ENCODE measurements at regions not wholly inside any gene's neighbourhood (a gene's known extent, or its start where the extent isn't known, plus 50 kb on each side); places are given as distances from the start of the nearest gene placed in this dataset.

DNA sequence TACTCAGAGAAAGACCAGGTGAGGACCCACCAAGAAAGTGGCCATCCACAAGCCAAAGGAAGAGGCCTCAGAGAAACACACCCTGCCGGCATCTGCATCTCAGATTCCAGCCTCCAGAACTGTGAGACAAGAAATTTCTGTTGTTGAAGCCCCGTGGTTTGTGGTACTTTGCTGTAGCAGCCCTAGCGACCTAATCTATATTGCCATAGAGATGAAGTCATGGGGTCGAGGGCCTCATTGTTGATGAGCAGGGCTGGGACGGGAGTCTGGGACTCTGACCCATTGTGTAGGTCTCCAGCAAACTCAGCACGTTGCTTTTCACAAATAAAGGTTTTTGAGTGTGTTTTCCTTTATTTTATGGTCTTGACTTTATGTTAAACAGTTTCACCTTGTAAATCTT lies 174.9 kb downstream of the TNFSF13B start:
- TF ChIP-seq, protein P1, sequence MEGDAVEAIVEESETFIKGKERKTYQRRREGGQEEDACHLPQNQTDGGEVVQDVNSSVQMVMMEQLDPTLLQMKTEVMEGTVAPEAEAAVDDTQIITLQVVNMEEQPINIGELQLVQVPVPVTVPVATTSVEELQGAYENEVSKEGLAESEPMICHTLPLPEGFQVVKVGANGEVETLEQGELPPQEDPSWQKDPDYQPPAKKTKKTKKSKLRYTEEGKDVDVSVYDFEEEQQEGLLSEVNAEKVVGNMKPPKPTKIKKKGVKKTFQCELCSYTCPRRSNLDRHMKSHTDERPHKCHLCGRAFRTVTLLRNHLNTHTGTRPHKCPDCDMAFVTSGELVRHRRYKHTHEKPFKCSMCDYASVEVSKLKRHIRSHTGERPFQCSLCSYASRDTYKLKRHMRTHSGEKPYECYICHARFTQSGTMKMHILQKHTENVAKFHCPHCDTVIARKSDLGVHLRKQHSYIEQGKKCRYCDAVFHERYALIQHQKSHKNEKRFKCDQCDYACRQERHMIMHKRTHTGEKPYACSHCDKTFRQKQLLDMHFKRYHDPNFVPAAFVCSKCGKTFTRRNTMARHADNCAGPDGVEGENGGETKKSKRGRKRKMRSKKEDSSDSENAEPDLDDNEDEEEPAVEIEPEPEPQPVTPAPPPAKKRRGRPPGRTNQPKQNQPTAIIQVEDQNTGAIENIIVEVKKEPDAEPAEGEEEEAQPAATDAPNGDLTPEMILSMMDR (IDR thresholded peaks at IDR 0.05), result no peak
- TF ChIP-seq POLR2A (IDR thresholded peaks at IDR 0.05) (no peak), EP300 (IDR thresholded peaks at IDR 0.05) (no peak), POLR2AphosphoS5 (IDR thresholded peaks at IDR 0.05) (no peak)
- 56 to 80% methylated on average over 1 to 6 of the region's 6 CpGs for WGBS, 2 donors (ENCODE audit: low coverage in 1 of 2)
- Histone ChIP-seq H3K9me3 (peaks cover 0 to 6% (median 0%) of the 10 kb centered on the region in 3 donors), H3K4me1 (no peaks in the 10 kb centered on the region), H3K27me3 (no peaks in the 10 kb centered on the region), H3K27ac (no peak overlapping the region), H3K4me3 (no peak overlapping the region), H3K36me3 (no peaks in the 10 kb centered on the region)
- ATAC-seq, result no peak

DNA sequence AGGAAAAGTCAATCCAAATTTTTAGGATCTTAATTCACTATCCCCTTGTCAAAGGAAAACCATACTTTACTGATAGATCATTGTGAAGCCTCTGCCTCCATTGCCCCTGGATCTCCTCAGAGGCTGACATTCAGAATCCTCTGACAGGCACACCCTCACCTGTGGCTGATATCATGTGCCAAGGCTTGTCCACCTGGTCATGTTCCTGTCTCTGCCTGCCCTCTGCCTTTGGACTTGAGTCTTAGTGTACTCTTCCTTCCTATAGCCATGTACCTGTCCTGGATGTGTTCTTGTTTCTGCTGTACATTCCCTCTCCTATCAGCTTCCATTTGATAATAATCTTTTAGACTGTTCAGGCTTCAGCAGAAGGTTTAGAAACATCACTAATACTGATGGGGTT lies 179.4 kb downstream of the TNFSF13B start:
- ATAC-seq, result no peak
- H3K4me3 ChIP-seq, result no peak overlapping the region
- no peak overlapping the region for H3K27ac ChIP-seq
- H3K4me1 ChIP-seq, result no peaks in the 10 kb centered on the region
- TF ChIP-seq POLR2AphosphoS5 (IDR thresholded peaks at IDR 0.05) (no peak), EP300 (IDR thresholded peaks at IDR 0.05) (no peak), POLR2A (IDR thresholded peaks at IDR 0.05) (no peak)
- TF ChIP-seq, protein P1 (IDR thresholded peaks at IDR 0.05), result no peak
- H3K36me3 ChIP-seq, result no peaks in the 10 kb centered on the region
- H3K9me3 ChIP-seq, result no peaks in the 10 kb centered on the region
- H3K27me3 ChIP-seq, result no peaks in the 10 kb centered on the region

DNA sequence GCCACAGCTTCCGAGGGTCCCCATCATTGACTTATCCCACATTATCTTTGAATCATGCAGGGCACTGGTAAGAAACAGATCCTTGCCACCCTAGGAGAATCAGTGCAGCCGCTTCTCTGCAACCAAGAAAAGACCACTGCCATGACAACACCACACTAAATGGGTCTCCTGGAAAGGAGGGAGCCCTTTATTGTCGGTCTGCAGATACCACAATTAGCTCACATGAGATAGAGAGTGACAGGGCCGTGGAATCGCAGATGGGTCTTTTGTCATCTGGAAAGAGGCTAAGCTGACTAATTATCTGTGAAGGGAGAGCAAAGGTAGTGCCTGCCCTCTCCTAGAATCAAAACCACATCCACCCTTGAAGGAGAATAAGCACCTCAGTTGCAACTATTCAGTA lies 178.3 kb upstream of the MYO16 start:
- H3K4me3 ChIP-seq, result no peak overlapping the region
- no peaks in the 10 kb centered on the region for H3K9me3 ChIP-seq
- no peak overlapping the region for H3K27ac ChIP-seq
- no peaks in the 10 kb centered on the region for H3K4me1 ChIP-seq
- TF ChIP-seq, protein P1 (IDR thresholded peaks at IDR 0.05), result no peak
- 50% methylated on average over 1 of the region's 5 CpGs; no CpG with 5 or more reads in 1 of the 2 donors for WGBS, 2 donors (ENCODE audit: low coverage in 1 of 2)
- no peak for ATAC-seq
- no peaks in the 10 kb centered on the region for H3K36me3 ChIP-seq
- H3K27me3 ChIP-seq, result peaks cover 8% of the 10 kb centered on the region

DNA sequence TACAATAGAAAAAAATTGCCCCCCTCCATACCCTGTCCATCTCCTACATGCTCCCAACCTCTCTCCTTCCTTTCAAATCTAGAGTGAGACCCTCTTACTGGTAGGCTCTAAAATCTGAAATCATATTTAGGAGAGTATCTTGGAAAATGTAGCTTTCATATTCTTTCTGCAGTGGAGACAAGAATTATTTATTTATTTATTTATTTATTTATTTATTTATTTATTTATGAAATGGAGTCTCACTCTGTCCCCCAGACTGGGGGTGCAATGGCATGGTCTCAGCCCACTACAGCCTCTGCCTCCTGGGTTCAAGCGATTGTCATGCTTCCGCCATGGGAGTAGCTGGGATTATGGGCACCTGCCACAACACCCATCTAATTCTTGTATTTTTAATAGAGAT lies 174.1 kb upstream of the MYO16 start:
- no peak overlapping the region for H3K27ac ChIP-seq
- 100% methylated on average over 1 to 2 of the region's 2 CpGs for WGBS, 2 donors (ENCODE audit: low coverage in 1 of 2)
- peaks cover 8% of the 10 kb centered on the region for H3K27me3 ChIP-seq
- TF ChIP-seq POLR2AphosphoS5 (IDR thresholded peaks at IDR 0.05), result no peak
- H3K36me3 ChIP-seq, result no peaks in the 10 kb centered on the region
- no peaks in the 10 kb centered on the region for H3K9me3 ChIP-seq
- no peak overlapping the region for H3K4me3 ChIP-seq
- no peaks in the 10 kb centered on the region for H3K4me1 ChIP-seq
- ATAC-seq, result no peak

DNA sequence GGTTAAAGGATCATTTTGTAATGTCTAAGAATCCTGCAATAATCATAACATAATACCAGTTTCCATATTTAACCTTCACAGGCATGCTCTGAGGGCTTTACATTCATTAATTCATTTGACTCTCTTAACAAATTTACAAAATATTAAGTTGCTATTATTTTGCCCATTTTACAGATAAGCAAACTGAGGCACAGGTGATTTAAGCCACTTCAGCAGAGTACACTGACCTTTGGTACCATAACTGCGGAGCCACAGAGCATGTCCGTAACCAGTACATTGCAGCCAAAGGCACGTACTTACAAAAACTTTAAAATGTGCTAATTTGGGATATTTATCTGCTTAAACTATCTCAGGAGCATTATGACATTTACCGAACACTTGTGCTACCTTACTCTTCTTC lies 169.4 kb upstream of the MYO16 start:
- H3K4me1 ChIP-seq, result no peaks in the 10 kb centered on the region
- no peaks in the 10 kb centered on the region for H3K9me3 ChIP-seq
- WGBS, 2 donors (ENCODE audit: low coverage in 1 of 2), result 86 to 98% methylated on average over 4 of the region's 4 CpGs
- no peak for ATAC-seq
- TF ChIP-seq POLR2AphosphoS5 (IDR thresholded peaks at IDR 0.05), result no peak
- no peak for TF ChIP-seq POLR2A (IDR thresholded peaks at IDR 0.05)
- TF ChIP-seq, protein P1 (IDR thresholded peaks at IDR 0.05), result no peak
- TF ChIP-seq EP300 (IDR thresholded peaks at IDR 0.05), result no peak
- H3K36me3 ChIP-seq, result no peaks in the 10 kb centered on the region
- peaks cover 7% of the 10 kb centered on the region for H3K27me3 ChIP-seq
- no peak overlapping the region for H3K27ac ChIP-seq
- no peak overlapping the region for H3K4me3 ChIP-seq

DNA sequence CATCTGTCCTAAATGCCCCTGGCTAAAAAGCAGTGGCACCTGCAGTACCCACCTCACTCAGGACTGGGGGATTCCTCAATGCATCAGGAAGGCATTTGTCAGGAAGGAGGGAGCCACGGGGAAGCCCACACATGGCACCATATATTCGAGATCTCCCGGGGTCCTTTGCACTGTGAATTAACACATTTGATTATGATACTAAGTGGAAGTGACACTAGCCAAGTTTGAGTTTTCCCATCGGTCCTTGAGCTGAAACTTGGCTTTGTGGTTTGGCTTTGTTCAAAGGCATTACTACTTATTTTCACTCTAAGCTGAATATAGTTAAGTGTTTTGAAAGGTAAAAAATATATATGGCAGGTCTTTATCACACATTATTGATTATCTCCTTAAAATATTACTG lies 168.7 kb upstream of the MYO16 start:
- H3K4me1 ChIP-seq, result no peaks in the 10 kb centered on the region
- WGBS, 2 donors (ENCODE audit: low coverage in 1 of 2), result 59 to 65% methylated on average over 3 to 4 of the region's 4 CpGs
- H3K9me3 ChIP-seq, result no peaks in the 10 kb centered on the region
- TF ChIP-seq EP300 (IDR thresholded peaks at IDR 0.05), result no peak
- no peak for TF ChIP-seq POLR2A (IDR thresholded peaks at IDR 0.05)
- no peak for TF ChIP-seq POLR2AphosphoS5 (IDR thresholded peaks at IDR 0.05)
- TF ChIP-seq, protein P1 (IDR thresholded peaks at IDR 0.05), result no peak
- peaks cover under 1% of the 10 kb centered on the region for H3K27me3 ChIP-seq
- no peaks in the 10 kb centered on the region for H3K36me3 ChIP-seq
- ATAC-seq, result no peak
- H3K27ac ChIP-seq, result no peak overlapping the region
- no peak overlapping the region for H3K4me3 ChIP-seq

Measured in gastroesophageal sphincter (tissue), 4 donors.